Erythroblast (primary cell): ENCODE measurements at regions not wholly inside any gene's neighbourhood (a gene's known extent, or its start where the extent isn't known, plus 50 kb on each side); places are given as distances from the start of the nearest gene placed in this dataset.

Source experiments
- GATA1 ChIP-seq: IDR thresholded peaks from 2 replicates; pipeline ENCODE4 v1.6.1; 2011; ENCODE audit warnings: low read depth, mild to moderate bottlenecking, control low read depth, low read length, moderate library complexity
- POLR2A ChIP-seq: IDR thresholded peaks from 2 replicates; pipeline ENCODE4 v1.6.1; 2011; ENCODE audit warnings: mild to moderate bottlenecking, low read length

DNA sequence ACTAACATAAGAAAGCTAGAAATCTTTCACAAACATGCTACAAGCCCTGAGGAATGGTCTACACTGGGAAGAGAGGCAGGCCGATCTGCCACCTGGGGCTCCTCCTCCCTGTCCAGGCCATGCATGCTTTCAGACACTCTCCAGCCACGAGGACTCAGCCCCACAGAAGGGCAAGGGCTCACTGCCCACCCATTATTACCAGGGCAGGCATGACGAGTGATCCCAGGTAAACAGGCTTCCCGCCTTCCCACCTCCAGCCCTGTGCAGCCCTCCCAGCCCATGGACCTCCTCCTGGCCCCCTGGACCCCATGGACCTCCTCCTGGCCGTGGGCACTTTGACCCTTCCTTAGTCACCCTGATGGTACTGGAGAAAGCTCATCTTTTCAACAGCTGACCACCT, 75.8 kb upstream of the TEX51 start:
- no peak for TF ChIP-seq POLR2A
- TF ChIP-seq GATA1, result no peak
